ENCODE measurements at regions not wholly inside any gene's neighbourhood (a gene's known extent, or its start where the extent isn't known, plus 50 kb on each side); places are given as distances from the start of the nearest gene placed in this dataset.

DNA sequence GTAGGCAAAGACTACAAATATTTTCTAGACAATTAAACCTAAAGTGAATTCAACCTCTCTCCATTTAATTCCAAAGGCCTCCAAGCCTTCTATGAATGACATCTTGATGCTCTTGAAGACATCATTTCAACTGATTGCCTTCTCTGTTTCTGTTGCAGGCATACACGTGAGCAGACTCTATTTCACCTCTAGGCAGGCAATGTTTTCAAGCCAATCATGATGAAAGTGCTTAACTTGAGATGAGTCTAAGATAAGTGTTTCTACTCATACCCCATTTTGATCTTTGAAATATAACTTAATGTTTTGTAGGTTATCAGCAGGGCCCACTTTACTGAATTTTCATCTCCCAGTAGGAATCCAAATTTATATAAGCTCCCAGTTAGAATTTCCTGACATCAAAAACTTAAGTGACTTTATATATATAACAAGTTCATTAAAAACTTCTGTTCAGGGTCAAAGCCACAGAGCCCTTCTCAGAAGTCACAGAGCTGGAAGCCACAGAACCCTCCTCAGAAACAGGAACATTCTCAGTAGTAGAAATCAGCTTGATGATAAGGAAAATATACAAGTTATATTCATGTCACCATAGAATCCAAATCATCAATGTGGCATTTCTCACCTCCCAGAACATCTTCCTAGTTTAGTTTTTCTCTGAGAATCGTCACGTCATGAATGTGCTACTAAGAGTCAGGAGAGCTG lies 108.5 kb downstream of the PHLDA1 start:
- Histone ChIP-seq H4K20me1 (ENCODE audit: insufficient read depth) (no peaks in the 10 kb centered on the region), H3K79me2 (replicated peaks; ENCODE audit: insufficient read depth, low read length) (no peaks in the 10 kb centered on the region), H3K27me3 (ENCODE audit: insufficient read depth, low read depth, low read length) (no peaks in the 10 kb centered on the region), H3K4me3 (ENCODE audit: low read length) (no peak overlapping the region), H3K9me3 (ENCODE audit: low read length) (no peaks in the 10 kb centered on the region), H3K27ac (ENCODE audit: low read length) (no peak overlapping the region), H3F3A (ENCODE audit: insufficient read depth, low read length, poor library complexity, severe bottlenecking) (no peaks in the 10 kb centered on the region), H3K9me2 (ENCODE audit: insufficient read depth, low read length) (no peaks in the 10 kb centered on the region), H3K36me3 (ENCODE audit: insufficient read depth, low read length) (no peaks in the 10 kb centered on the region), H3K4me2 (ENCODE audit: low read length) (no peak overlapping the region), H2AFZ (ENCODE audit: low read depth, low read length) (no peak overlapping the region), H3K9ac (ENCODE audit: low read length) (no peak overlapping the region)
- TF ChIP-seq RAD21 (conservative IDR thresholded peaks at IDR 0.05) (no peak), EP300 (conservative IDR thresholded peaks at IDR 0.05; ENCODE audit: poor library complexity, severe bottlenecking) (no peak), POLR2AphosphoS5 (IDR thresholded peaks at IDR 0.05) (no peak), SMC3 (conservative IDR thresholded peaks at IDR 0.05; ENCODE audit: poor library complexity) (no peak), TAF1 (IDR thresholded peaks at IDR 0.05; ENCODE audit: low read depth) (no peak), MXI1 (conservative IDR thresholded peaks at IDR 0.05; ENCODE audit: poor library complexity, severe bottlenecking) (no peak), EZH2 (IDR thresholded peaks at IDR 0.05; ENCODE audit: borderline replicate concordance, insufficient read depth, low read length, poor library complexity, severe bottlenecking) (no peak)
- TF ChIP-seq, protein P1, sequence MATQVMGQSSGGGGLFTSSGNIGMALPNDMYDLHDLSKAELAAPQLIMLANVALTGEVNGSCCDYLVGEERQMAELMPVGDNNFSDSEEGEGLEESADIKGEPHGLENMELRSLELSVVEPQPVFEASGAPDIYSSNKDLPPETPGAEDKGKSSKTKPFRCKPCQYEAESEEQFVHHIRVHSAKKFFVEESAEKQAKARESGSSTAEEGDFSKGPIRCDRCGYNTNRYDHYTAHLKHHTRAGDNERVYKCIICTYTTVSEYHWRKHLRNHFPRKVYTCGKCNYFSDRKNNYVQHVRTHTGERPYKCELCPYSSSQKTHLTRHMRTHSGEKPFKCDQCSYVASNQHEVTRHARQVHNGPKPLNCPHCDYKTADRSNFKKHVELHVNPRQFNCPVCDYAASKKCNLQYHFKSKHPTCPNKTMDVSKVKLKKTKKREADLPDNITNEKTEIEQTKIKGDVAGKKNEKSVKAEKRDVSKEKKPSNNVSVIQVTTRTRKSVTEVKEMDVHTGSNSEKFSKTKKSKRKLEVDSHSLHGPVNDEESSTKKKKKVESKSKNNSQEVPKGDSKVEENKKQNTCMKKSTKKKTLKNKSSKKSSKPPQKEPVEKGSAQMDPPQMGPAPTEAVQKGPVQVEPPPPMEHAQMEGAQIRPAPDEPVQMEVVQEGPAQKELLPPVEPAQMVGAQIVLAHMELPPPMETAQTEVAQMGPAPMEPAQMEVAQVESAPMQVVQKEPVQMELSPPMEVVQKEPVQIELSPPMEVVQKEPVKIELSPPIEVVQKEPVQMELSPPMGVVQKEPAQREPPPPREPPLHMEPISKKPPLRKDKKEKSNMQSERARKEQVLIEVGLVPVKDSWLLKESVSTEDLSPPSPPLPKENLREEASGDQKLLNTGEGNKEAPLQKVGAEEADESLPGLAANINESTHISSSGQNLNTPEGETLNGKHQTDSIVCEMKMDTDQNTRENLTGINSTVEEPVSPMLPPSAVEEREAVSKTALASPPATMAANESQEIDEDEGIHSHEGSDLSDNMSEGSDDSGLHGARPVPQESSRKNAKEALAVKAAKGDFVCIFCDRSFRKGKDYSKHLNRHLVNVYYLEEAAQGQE (IDR thresholded peaks at IDR 0.05; ENCODE audit: borderline replicate concordance): no peak
- TF ChIP-seq, protein P2, sequence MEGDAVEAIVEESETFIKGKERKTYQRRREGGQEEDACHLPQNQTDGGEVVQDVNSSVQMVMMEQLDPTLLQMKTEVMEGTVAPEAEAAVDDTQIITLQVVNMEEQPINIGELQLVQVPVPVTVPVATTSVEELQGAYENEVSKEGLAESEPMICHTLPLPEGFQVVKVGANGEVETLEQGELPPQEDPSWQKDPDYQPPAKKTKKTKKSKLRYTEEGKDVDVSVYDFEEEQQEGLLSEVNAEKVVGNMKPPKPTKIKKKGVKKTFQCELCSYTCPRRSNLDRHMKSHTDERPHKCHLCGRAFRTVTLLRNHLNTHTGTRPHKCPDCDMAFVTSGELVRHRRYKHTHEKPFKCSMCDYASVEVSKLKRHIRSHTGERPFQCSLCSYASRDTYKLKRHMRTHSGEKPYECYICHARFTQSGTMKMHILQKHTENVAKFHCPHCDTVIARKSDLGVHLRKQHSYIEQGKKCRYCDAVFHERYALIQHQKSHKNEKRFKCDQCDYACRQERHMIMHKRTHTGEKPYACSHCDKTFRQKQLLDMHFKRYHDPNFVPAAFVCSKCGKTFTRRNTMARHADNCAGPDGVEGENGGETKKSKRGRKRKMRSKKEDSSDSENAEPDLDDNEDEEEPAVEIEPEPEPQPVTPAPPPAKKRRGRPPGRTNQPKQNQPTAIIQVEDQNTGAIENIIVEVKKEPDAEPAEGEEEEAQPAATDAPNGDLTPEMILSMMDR (IDR thresholded peaks at IDR 0.05; ENCODE audit: poor library complexity, severe bottlenecking): no peak

- H3K4me2 ChIP-seq (ENCODE audit: low read length): no peak overlapping the region
- no peaks in the 10 kb centered on the region for H4K20me1 ChIP-seq (ENCODE audit: insufficient read depth)
- TF ChIP-seq POLR2AphosphoS5 (IDR thresholded peaks at IDR 0.05): no peak
- H2AFZ ChIP-seq (ENCODE audit: low read depth, low read length): no peak overlapping the region
- no peaks in the 10 kb centered on the region for H3K36me3 ChIP-seq (ENCODE audit: insufficient read depth, low read length)
- H3K27me3 ChIP-seq (ENCODE audit: insufficient read depth, low read depth, low read length): no peaks in the 10 kb centered on the region
- no peak overlapping the region for H3K4me3 ChIP-seq (ENCODE audit: low read length)
- no peaks in the 10 kb centered on the region for H3K9me3 ChIP-seq (ENCODE audit: low read length)
- no peaks in the 10 kb centered on the region for H3F3A ChIP-seq (ENCODE audit: insufficient read depth, low read length, poor library complexity, severe bottlenecking)
- H3K27ac ChIP-seq (ENCODE audit: low read length): no peak overlapping the region
- H3K9me2 ChIP-seq (ENCODE audit: insufficient read depth, low read length): no peaks in the 10 kb centered on the region
- H3K9ac ChIP-seq (ENCODE audit: low read length): no peak overlapping the region
- H3K79me2 ChIP-seq (replicated peaks; ENCODE audit: insufficient read depth, low read length): no peaks in the 10 kb centered on the region
Measured at GRCh38 chr12:75921622-75922289, 109.8 kb downstream of the PHLDA1 start.

All from neural cell (in vitro differentiated cells).